ENCODE measurements at regions not wholly inside any gene's neighbourhood (a gene's known extent, or its start where the extent isn't known, plus 50 kb on each side); places are given as distances from the start of the nearest gene placed in this dataset.

DNA sequence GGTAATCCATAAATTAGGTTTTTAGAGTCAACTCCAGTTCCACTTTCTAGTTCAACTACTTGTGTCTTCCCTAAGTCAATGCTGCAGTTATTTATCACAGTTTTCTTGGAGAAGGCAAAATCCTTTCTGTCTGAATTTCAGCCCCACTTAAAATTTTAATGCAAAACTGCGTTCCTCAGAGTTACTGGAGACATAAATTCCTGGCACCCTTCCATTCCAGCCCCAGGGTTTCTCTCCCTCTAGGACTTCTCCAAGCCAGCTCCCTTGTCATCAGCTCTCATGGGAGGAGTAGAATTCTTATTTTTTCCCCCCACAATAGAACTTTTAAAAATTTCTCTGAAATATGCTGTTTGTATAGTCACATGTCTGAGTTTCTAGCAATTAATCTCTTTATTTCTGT, 50.6 kb upstream of the PHOX2B start:
- TF ChIP-seq POLR2A (IDR thresholded peaks at IDR 0.05), result no peak
- TF ChIP-seq, protein P1, sequence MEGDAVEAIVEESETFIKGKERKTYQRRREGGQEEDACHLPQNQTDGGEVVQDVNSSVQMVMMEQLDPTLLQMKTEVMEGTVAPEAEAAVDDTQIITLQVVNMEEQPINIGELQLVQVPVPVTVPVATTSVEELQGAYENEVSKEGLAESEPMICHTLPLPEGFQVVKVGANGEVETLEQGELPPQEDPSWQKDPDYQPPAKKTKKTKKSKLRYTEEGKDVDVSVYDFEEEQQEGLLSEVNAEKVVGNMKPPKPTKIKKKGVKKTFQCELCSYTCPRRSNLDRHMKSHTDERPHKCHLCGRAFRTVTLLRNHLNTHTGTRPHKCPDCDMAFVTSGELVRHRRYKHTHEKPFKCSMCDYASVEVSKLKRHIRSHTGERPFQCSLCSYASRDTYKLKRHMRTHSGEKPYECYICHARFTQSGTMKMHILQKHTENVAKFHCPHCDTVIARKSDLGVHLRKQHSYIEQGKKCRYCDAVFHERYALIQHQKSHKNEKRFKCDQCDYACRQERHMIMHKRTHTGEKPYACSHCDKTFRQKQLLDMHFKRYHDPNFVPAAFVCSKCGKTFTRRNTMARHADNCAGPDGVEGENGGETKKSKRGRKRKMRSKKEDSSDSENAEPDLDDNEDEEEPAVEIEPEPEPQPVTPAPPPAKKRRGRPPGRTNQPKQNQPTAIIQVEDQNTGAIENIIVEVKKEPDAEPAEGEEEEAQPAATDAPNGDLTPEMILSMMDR (IDR thresholded peaks at IDR 0.05), result no peak
- DNase-seq (no peak), ATAC-seq (no peak)
- intact Hi-C loops (cut with DNase I), result no loop called here
- 52 to 78% (median 62%) methylated on average over 1 of the region's 1 CpG for WGBS, 4 donors
- Histone ChIP-seq H3K36me3 (no peaks in the 10 kb centered on the region), H3K4me3 (no peak overlapping the region), H3K27ac (no peak overlapping the region), H3K4me1 (peaks cover 0 to 14% (median 10%) of the 10 kb centered on the region in 12 donors), H3K27me3 (peaks cover 0 to 17% (median 0%) of the 10 kb centered on the region in 9 donors), H3K9me3 (no peaks in the 10 kb centered on the region)
